Osteoblast (primary cell): ENCODE measurements at regions not wholly inside any gene's neighbourhood (a gene's known extent, or its start where the extent isn't known, plus 50 kb on each side); places are given as distances from the start of the nearest gene placed in this dataset.

Experiments
- DNase-seq: peaks from one replicate; pipeline ENCODE4 v3.0.0; 2011; ENCODE audit warnings: low spot score, mixed read lengths; ENCODE audit not compliant: insufficient read length; ENCODE audit errors: missing footprints
- H2AFZ ChIP-seq: 2 replicates; pipeline ENCODE4 v1.6.0; 2011; ENCODE audit warnings: mild to moderate bottlenecking, low read length
- H3K27ac ChIP-seq: 2 replicates; pipeline ENCODE4 v1.5.1; 2011; ENCODE audit warnings: mild to moderate bottlenecking, low read depth, low read length, moderate library complexity
- H3K27me3 ChIP-seq: 2 replicates; pipeline ENCODE4 v1.6.0; 2012; ENCODE audit warnings: mild to moderate bottlenecking, control low read depth, inconsistent platforms, low read length, moderate library complexity; ENCODE audit not compliant: insufficient read depth
- H3K36me3 ChIP-seq: 2 replicates; pipeline ENCODE4 v1.5.1; 2011; ENCODE audit warnings: mild to moderate bottlenecking, low read length, control low read depth, moderate library complexity; ENCODE audit not compliant: insufficient read depth
- H3K4me1 ChIP-seq: 2 replicates; pipeline ENCODE4 v1.5.1; 2011; ENCODE audit warnings: mild to moderate bottlenecking, low read length, control low read depth, moderate library complexity; ENCODE audit not compliant: insufficient read depth
- H3K4me2 ChIP-seq: 2 replicates; pipeline ENCODE4 v1.6.0; 2011; ENCODE audit warnings: mild to moderate bottlenecking, low read length; ENCODE audit not compliant: insufficient read depth
- H3K4me3 ChIP-seq: fragments of 200-600 bp; sonication (generic); 3 replicates; pipeline ENCODE4 v1.5.1; 2012; ENCODE audit warnings: mild to moderate bottlenecking, low read length, inconsistent platforms; ENCODE audit not compliant: insufficient read depth
- H3K79me2 ChIP-seq: 2 replicates; pipeline ENCODE4 v1.6.0; 2012; ENCODE audit warnings: mild to moderate bottlenecking, low read length, control low read depth, inconsistent platforms; ENCODE audit not compliant: insufficient read depth
- H3K9me3 ChIP-seq: 2 replicates; pipeline ENCODE4 v1.5.1; 2011; ENCODE audit warnings: low read depth, low read length, control low read depth
- H4K20me1 ChIP-seq: 2 replicates; pipeline ENCODE4 v1.6.0; 2012; ENCODE audit warnings: mild to moderate bottlenecking, low read length, control low read depth; ENCODE audit not compliant: insufficient read depth
- TF ChIP-seq, protein P1 (sequence below): IDR thresholded peaks from 2 replicates; pipeline ENCODE4 v1.5.1; 2011; ENCODE audit warnings: mild to moderate bottlenecking, low read depth, low read length, moderate library complexity; ENCODE audit errors: extremely low read depth

DNA sequence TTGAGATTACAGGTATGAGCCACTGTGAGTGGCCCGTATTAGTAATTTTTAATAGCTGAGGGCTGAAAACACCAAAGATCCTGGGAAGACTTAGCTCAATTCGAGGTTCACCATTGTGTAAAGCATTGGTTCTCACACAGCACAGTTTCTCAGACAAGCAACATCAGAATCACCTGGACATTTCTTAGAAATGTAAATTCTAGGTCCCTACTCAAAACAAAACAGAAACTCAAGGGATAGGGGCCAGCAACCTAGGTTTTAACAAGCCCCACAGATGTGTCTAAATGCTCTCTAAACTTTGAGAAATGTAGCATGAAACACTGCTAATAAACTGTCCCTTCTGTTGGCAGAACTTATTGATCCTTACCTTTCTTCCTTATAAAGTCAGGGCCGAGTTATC lies 681.2 kb downstream of the RNF144A start:
- H3K4me1 ChIP-seq = no peaks in the 10 kb centered on the region
- no peak for DNase-seq
- no peaks in the 10 kb centered on the region for H3K9me3 ChIP-seq
- H3K27ac ChIP-seq = no peak overlapping the region
- TF ChIP-seq, protein P1, sequence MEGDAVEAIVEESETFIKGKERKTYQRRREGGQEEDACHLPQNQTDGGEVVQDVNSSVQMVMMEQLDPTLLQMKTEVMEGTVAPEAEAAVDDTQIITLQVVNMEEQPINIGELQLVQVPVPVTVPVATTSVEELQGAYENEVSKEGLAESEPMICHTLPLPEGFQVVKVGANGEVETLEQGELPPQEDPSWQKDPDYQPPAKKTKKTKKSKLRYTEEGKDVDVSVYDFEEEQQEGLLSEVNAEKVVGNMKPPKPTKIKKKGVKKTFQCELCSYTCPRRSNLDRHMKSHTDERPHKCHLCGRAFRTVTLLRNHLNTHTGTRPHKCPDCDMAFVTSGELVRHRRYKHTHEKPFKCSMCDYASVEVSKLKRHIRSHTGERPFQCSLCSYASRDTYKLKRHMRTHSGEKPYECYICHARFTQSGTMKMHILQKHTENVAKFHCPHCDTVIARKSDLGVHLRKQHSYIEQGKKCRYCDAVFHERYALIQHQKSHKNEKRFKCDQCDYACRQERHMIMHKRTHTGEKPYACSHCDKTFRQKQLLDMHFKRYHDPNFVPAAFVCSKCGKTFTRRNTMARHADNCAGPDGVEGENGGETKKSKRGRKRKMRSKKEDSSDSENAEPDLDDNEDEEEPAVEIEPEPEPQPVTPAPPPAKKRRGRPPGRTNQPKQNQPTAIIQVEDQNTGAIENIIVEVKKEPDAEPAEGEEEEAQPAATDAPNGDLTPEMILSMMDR = no peak
- no peaks in the 10 kb centered on the region for H3K79me2 ChIP-seq
- no peak overlapping the region for H2AFZ ChIP-seq
- H3K4me3 ChIP-seq = no peak overlapping the region
- H4K20me1 ChIP-seq = no peaks in the 10 kb centered on the region
- H3K36me3 ChIP-seq = no peaks in the 10 kb centered on the region
- no peaks in the 10 kb centered on the region for H3K27me3 ChIP-seq
- H3K4me2 ChIP-seq = no peak overlapping the region

DNA sequence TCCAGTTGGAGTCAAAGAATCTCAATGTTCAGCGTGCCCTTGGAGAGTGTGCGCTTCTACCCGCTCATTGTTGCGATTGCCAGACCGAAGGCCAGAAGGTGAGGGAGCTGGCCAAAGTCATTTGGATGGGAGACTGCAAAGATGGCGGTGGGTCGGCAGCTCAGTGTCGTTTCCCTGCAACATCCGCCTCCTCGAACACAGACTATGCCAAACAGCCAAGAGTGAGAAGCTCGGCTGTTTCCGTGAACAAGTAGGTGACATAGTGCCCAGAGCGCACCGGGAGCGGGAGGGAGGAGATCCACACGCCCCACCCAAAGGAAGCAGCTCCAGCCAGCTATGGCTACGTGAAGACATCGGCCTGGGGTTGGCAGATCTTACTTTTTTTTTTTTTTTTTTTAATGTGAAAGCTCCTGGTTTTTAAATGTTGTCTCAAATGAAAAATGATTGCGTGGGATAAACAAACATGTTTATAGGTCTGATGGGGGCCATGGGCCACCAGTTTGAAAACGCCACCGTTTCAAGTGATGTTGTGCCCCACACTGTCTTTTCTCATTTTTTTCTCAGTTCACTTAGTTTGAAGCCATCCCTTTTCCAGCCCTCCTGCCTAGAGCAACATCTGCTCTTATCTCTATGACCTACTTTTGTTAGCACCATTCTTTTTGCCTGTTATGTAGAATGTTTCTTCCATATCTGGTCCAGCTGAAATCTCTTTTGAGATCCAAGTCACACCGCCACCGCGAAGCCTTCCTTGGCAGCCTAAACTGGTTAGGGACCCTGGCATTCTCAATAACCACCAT lies 682.4 kb downstream of the RNF144A start:
- Histone ChIP-seq H3K27me3 (no peaks in the 10 kb centered on the region), H2AFZ (no peak overlapping the region), H3K4me2 (no peak overlapping the region), H3K36me3 (no peaks in the 10 kb centered on the region), H3K4me1 (no peaks in the 10 kb centered on the region), H3K4me3 (no peak overlapping the region), H3K27ac (no peak overlapping the region), H4K20me1 (no peaks in the 10 kb centered on the region), H3K9me3 (no peaks in the 10 kb centered on the region), H3K79me2 (no peaks in the 10 kb centered on the region)
- TF ChIP-seq, protein P1 = no peak
- DNase-seq = no peak

DNA sequence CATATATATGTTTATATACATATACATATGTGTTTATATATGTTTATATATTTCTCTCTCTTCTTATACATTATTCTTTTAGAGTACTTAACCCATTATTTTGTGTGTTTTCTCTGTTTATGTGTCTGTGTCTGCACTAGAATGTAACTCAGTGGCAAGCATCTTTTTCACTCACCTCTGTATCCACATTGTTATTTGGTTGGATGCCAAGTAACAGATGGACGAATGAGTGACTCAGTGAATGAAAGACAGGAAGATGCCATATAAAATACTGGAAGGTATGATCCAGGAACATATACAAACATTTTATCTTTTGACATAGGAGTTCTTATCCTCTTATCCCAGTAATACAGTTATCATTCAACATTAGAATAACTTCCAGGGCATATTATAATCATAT lies 684.8 kb downstream of the RNF144A start:
- Histone ChIP-seq H2AFZ (no peak overlapping the region), H3K36me3 (no peaks in the 10 kb centered on the region), H3K27ac (no peak overlapping the region), H3K79me2 (no peaks in the 10 kb centered on the region), H3K4me3 (no peak overlapping the region), H4K20me1 (no peaks in the 10 kb centered on the region), H3K9me3 (no peaks in the 10 kb centered on the region), H3K27me3 (no peaks in the 10 kb centered on the region), H3K4me1 (no peaks in the 10 kb centered on the region), H3K4me2 (no peak overlapping the region)
- TF ChIP-seq, protein P1 = no peak
- no peak for DNase-seq

DNA sequence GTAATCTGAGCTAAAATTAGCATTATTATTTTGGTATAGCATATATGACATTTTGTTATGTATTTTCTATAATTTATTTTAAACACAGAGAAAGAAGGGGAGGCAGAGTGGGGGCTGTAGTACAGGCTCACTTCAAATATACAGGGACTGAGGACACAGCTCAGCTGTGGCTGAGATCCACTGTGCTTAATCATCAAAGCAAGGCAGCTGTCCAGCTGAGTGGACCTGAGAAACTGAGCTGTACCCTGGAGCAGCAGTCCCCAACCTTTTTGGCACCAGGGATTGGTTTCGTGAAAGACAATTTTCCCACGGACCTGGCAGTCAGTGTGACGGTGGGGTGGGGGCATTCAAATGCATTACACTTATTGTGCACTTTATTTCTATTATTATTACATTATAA lies 687.2 kb downstream of the RNF144A start:
- Histone ChIP-seq H2AFZ (no peak overlapping the region), H3K36me3 (no peaks in the 10 kb centered on the region), H3K27ac (no peak overlapping the region), H3K4me3 (no peak overlapping the region), H3K4me2 (no peak overlapping the region), H4K20me1 (no peaks in the 10 kb centered on the region), H3K9me3 (no peaks in the 10 kb centered on the region), H3K79me2 (no peaks in the 10 kb centered on the region), H3K27me3 (no peaks in the 10 kb centered on the region), H3K4me1 (no peaks in the 10 kb centered on the region)
- TF ChIP-seq, protein P1 = no peak
- DNase-seq = no peak
